ENCODE measurements at regions not wholly inside any gene's neighbourhood (a gene's known extent, or its start where the extent isn't known, plus 50 kb on each side); places are given as distances from the start of the nearest gene placed in this dataset.

DNA sequence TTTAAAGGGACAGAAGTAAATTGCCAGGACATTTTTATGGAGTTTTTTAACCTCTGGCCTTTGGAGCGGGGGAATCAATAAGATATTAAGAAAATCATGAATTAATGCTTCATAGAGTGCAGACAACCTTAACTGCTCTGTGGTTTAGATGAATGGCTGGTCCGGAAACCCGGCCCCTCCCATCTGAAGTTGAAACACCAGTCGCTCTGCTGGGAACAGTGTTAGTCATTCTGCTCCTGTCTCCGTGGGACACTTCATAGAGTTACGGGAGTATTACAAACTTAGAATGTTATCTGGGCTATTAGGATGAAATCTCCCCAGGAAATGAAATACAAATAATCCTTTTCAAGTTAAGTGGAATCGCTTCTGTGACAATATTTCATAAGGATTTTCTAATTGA lies 110.1 kb upstream of the IRX2 start:
- DNase-seq (ENCODE audit: low spot score): no peak
- TF ChIP-seq, protein P1, sequence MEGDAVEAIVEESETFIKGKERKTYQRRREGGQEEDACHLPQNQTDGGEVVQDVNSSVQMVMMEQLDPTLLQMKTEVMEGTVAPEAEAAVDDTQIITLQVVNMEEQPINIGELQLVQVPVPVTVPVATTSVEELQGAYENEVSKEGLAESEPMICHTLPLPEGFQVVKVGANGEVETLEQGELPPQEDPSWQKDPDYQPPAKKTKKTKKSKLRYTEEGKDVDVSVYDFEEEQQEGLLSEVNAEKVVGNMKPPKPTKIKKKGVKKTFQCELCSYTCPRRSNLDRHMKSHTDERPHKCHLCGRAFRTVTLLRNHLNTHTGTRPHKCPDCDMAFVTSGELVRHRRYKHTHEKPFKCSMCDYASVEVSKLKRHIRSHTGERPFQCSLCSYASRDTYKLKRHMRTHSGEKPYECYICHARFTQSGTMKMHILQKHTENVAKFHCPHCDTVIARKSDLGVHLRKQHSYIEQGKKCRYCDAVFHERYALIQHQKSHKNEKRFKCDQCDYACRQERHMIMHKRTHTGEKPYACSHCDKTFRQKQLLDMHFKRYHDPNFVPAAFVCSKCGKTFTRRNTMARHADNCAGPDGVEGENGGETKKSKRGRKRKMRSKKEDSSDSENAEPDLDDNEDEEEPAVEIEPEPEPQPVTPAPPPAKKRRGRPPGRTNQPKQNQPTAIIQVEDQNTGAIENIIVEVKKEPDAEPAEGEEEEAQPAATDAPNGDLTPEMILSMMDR (IDR thresholded peaks at IDR 0.05; ENCODE audit: borderline replicate concordance, control extremely low read depth, extremely low read depth, insufficient read depth, missing control alignments): no peak
- in situ Hi-C loops (cut with MboI; ENCODE audit: low sequenced_read_pairs, unreplicated experiment): no loop called here

DNA sequence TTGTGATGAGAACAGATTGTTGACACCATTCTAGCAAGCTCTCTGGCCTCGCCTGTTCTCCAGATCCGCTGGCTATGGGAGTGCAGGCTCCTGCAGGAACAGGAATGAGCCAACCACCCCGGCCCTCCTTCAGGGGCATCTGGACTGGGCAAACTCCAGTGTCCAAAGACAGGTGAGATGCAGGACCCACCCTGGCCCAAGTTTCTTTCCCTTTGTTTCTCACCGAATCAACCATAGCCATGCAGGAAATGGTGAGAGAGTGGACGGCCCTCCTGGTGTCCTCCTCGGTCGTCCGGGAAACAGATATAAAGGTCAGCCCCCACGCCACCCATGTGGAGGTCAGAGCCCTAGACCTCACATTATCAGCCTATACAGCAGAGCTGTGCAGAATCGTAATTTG lies 108.6 kb upstream of the IRX2 start:
- in situ Hi-C loops (cut with MboI; ENCODE audit: low sequenced_read_pairs, unreplicated experiment): no loop called here
- TF ChIP-seq, protein P1 (IDR thresholded peaks at IDR 0.05; ENCODE audit: borderline replicate concordance, control extremely low read depth, extremely low read depth, insufficient read depth, missing control alignments): no peak
- no peak for DNase-seq (ENCODE audit: low spot score)

DNA sequence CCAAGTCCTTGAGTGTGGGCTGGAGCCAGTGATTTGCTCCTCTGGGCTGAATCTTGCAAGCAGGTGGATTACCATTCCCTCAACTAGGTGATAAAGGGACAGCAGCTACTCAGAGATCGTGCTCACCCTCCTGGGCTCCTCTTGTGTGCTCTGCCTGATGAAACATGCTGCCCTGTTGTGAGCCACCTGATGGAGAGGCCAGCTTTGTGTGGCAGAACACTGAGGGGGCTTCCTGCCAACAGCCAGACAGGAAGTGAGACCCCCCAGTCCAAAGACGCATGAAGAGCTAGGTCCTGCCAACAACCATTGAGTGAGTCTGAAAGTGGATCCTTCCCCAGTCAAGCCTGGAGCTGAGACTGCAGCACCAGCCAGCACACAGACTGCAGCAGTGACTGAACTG lies 106.4 kb upstream of the IRX2 start:
- no peak for DNase-seq (ENCODE audit: low spot score)
- in situ Hi-C loops (cut with MboI; ENCODE audit: low sequenced_read_pairs, unreplicated experiment): no loop called here
- TF ChIP-seq, protein P1 (IDR thresholded peaks at IDR 0.05; ENCODE audit: borderline replicate concordance, control extremely low read depth, extremely low read depth, insufficient read depth, missing control alignments): no peak

DNA sequence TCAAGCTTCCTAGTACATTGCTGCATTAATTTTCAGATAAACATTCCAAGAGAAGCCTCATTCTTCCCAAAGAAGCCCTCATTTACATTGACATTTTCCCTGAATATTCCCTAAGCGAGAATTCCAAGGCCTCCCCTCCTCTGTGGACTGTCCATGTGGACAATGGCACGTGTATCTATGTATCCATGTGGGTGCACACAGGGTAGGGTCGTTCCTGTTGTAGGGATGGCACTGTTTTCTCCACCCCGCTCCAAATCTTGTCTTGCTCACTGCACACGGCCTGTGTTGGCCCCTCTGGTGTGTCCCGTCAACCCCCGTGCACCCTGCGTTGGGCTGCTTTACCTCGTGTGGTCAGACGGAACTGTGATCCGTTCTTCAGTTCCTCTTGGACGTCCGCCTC lies 104.7 kb upstream of the IRX2 start:
- DNase-seq (ENCODE audit: low spot score): no peak
- in situ Hi-C loops (cut with MboI; ENCODE audit: low sequenced_read_pairs, unreplicated experiment): no loop called here
- TF ChIP-seq, protein P1 (IDR thresholded peaks at IDR 0.05; ENCODE audit: borderline replicate concordance, control extremely low read depth, extremely low read depth, insufficient read depth, missing control alignments): no peak

DNA sequence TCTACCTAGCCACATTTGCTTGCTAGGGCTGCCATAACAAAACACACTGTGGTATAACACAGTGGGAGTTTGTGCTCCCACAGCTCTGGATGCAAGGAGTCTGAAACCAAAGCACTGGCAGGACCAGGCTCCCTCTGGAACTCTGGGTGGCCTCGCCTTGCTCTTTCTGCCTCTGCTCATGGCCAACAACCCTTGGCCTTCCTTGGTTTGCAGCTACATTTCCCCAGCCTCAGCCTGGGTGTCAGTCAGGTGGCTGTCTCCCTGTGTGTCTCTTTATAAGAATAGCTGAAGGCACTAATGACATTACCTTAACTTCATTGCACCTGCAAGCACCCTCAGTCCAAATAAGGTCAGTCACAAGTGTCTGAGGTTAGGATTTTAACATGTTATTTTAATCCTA lies 101.0 kb upstream of the IRX2 start:
- in situ Hi-C loops (cut with MboI; ENCODE audit: low sequenced_read_pairs, unreplicated experiment): no loop called here
- no peak for DNase-seq (ENCODE audit: low spot score)
- TF ChIP-seq, protein P1 (IDR thresholded peaks at IDR 0.05; ENCODE audit: borderline replicate concordance, control extremely low read depth, extremely low read depth, insufficient read depth, missing control alignments): no peak

DNA sequence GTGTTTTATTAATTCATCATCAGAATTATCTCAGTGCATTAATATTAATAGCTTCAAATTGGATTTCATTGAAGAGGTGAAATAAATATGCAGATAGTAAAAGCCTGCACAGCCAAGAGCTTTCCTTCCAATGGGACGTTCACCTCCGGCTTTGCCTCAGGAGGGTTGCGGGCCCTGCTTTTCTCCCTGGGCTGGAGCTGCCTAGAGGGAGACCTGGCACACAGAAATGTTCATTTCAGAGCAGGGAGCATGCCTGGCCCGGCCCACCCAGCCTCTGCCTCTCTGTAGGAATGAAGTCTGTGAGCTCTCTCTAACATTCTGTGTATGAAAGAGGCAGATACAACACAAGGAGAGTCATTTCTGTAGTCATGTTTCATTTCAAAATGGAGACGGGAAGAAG lies 100.4 kb upstream of the IRX2 start:
- in situ Hi-C loops (cut with MboI; ENCODE audit: low sequenced_read_pairs, unreplicated experiment): no loop called here

More for the DNA sequence above, 100.4 kb upstream of the IRX2 start:
- TF ChIP-seq, protein P1 (IDR thresholded peaks at IDR 0.05; ENCODE audit: borderline replicate concordance, control extremely low read depth, extremely low read depth, insufficient read depth, missing control alignments): no peak
- DNase-seq (ENCODE audit: low spot score): no peak
